Osteoblast (primary cell): ENCODE measurements at regions not wholly inside any gene's neighbourhood (a gene's known extent, or its start where the extent isn't known, plus 50 kb on each side); places are given as distances from the start of the nearest gene placed in this dataset.
A peak's percentile ranks its signal among the peaks of the same experiment; 100 is the strongest.

Source experiments
- DNase-seq: peaks from one replicate; pipeline ENCODE4 v3.0.0; 2011; ENCODE audit warnings: low spot score, mixed read lengths; ENCODE audit not compliant: insufficient read length; ENCODE audit errors: missing footprints
- H2AFZ ChIP-seq: 2 replicates; pipeline ENCODE4 v1.6.0; 2011; ENCODE audit warnings: mild to moderate bottlenecking, low read length
- H3K27ac ChIP-seq: 2 replicates; pipeline ENCODE4 v1.5.1; 2011; ENCODE audit warnings: mild to moderate bottlenecking, low read depth, low read length, moderate library complexity
- H3K27me3 ChIP-seq: 2 replicates; pipeline ENCODE4 v1.6.0; 2012; ENCODE audit warnings: mild to moderate bottlenecking, control low read depth, inconsistent platforms, low read length, moderate library complexity; ENCODE audit not compliant: insufficient read depth
- H3K36me3 ChIP-seq: 2 replicates; pipeline ENCODE4 v1.5.1; 2011; ENCODE audit warnings: mild to moderate bottlenecking, low read length, control low read depth, moderate library complexity; ENCODE audit not compliant: insufficient read depth
- H3K4me1 ChIP-seq: 2 replicates; pipeline ENCODE4 v1.5.1; 2011; ENCODE audit warnings: mild to moderate bottlenecking, low read length, control low read depth, moderate library complexity; ENCODE audit not compliant: insufficient read depth
- H3K4me2 ChIP-seq: 2 replicates; pipeline ENCODE4 v1.6.0; 2011; ENCODE audit warnings: mild to moderate bottlenecking, low read length; ENCODE audit not compliant: insufficient read depth
- H3K4me3 ChIP-seq: fragments of 200-600 bp; sonication (generic); 3 replicates; pipeline ENCODE4 v1.5.1; 2012; ENCODE audit warnings: mild to moderate bottlenecking, low read length, inconsistent platforms; ENCODE audit not compliant: insufficient read depth
- H3K79me2 ChIP-seq: 2 replicates; pipeline ENCODE4 v1.6.0; 2012; ENCODE audit warnings: mild to moderate bottlenecking, low read length, control low read depth, inconsistent platforms; ENCODE audit not compliant: insufficient read depth
- H3K9me3 ChIP-seq: 2 replicates; pipeline ENCODE4 v1.5.1; 2011; ENCODE audit warnings: low read depth, low read length, control low read depth
- H4K20me1 ChIP-seq: 2 replicates; pipeline ENCODE4 v1.6.0; 2012; ENCODE audit warnings: mild to moderate bottlenecking, low read length, control low read depth; ENCODE audit not compliant: insufficient read depth
- CTCF ChIP-seq: IDR thresholded peaks from 2 replicates; pipeline ENCODE4 v1.5.1; 2011; ENCODE audit warnings: mild to moderate bottlenecking, low read depth, low read length, moderate library complexity; ENCODE audit errors: extremely low read depth

GRCh38 chr2:225104971-225105370, 62.7 kb upstream of the DOCK10 start:
- Histone ChIP-seq H4K20me1 (no peaks in the 10 kb centered on the region), H3K4me2 (no peak overlapping the region), H3K4me1 (peaks cover 47% of the 10 kb centered on the region), H3K27ac (peak overlapping the region; percentile 84), H3K9me3 (no peaks in the 10 kb centered on the region), H3K36me3 (no peaks in the 10 kb centered on the region), H3K79me2 (no peaks in the 10 kb centered on the region), H3K4me3 (no peak overlapping the region), H3K27me3 (no peaks in the 10 kb centered on the region), H2AFZ (no peak overlapping the region)
- no peak for TF ChIP-seq CTCF
- peak; percentile 10 for DNase-seq

GRCh38 chr2:225104321-225104720, 62.1 kb upstream of the DOCK10 start:
- no peaks in the 10 kb centered on the region for H3K9me3 ChIP-seq
- H2AFZ ChIP-seq = no peak overlapping the region
- peak overlapping the region; percentile 84 for H3K27ac ChIP-seq
- TF ChIP-seq CTCF = no peak
- H3K27me3 ChIP-seq = no peaks in the 10 kb centered on the region
- no peaks in the 10 kb centered on the region for H3K36me3 ChIP-seq
- peaks cover 49% of the 10 kb centered on the region for H3K4me1 ChIP-seq
- H3K4me3 ChIP-seq = no peak overlapping the region
- peak overlapping the region; percentile 59 for H3K4me2 ChIP-seq
- no peak for DNase-seq
- H3K79me2 ChIP-seq = no peaks in the 10 kb centered on the region
- no peaks in the 10 kb centered on the region for H4K20me1 ChIP-seq

GRCh38 chr2:225103737-225104141, 61.5 kb upstream of the DOCK10 start:
- H2AFZ ChIP-seq = no peak overlapping the region
- DNase-seq = peak; percentile 81
- no peaks in the 10 kb centered on the region for H3K9me3 ChIP-seq
- no peak for TF ChIP-seq CTCF
- H4K20me1 ChIP-seq = no peaks in the 10 kb centered on the region
- H3K36me3 ChIP-seq = no peaks in the 10 kb centered on the region
- no peaks in the 10 kb centered on the region for H3K27me3 ChIP-seq
- H3K4me3 ChIP-seq = peak overlapping the region; percentile 13
- H3K4me1 ChIP-seq = peaks cover 49% of the 10 kb centered on the region
- peak overlapping the region; percentile 59 for H3K4me2 ChIP-seq
- peak overlapping the region; percentile 84 for H3K27ac ChIP-seq
- H3K79me2 ChIP-seq = no peaks in the 10 kb centered on the region

- Histone ChIP-seq H3K4me2 (peak overlapping the region; percentile 75), H3K36me3 (no peaks in the 10 kb centered on the region), H2AFZ (peak overlapping the region; percentile 74), H3K79me2 (no peaks in the 10 kb centered on the region), H3K4me3 (peak overlapping the region; percentile 34), H3K27ac (peak overlapping the region; percentile 99), H3K4me1 (peaks cover 57% of the 10 kb centered on the region), H3K9me3 (no peaks in the 10 kb centered on the region), H4K20me1 (no peaks in the 10 kb centered on the region), H3K27me3 (no peaks in the 10 kb centered on the region)
- TF ChIP-seq CTCF = no peak
- peak; percentile 47 for DNase-seq
Measured at GRCh38 chr2:225100856-225101294, 58.6 kb upstream of the DOCK10 start.
